ENCODE measurements at regions not wholly inside any gene's neighbourhood (a gene's known extent, or its start where the extent isn't known, plus 50 kb on each side); places are given as distances from the start of the nearest gene placed in this dataset.

- no peaks in the 10 kb centered on the region for H3K4me1 ChIP-seq (ENCODE audit: control insufficient read depth in 1 of 2, insufficient read depth in 2 of 2, low read length in 2 of 2)
- H3K27ac ChIP-seq (ENCODE audit: low read depth, low read length) = no peak overlapping the region
- intact Hi-C loops (cut with micrococcal nuclease) = loop anchor here (10.0 kb wide), 1 partner anchor 585 kb away; no protein-coding TSS in a partner anchor
- no peak overlapping the region for H3K4me2 ChIP-seq (ENCODE audit: low read length)
- H3K27me3 ChIP-seq (ENCODE audit: insufficient read depth, low read length) = no peaks in the 10 kb centered on the region
- H3K36me3 ChIP-seq (ENCODE audit: control insufficient read depth in 1 of 2, insufficient read depth in 2 of 2, low read length in 2 of 2) = no peaks in the 10 kb centered on the region
- no peak overlapping the region for H3K9ac ChIP-seq (ENCODE audit: low read length)
- no peak overlapping the region for H2AFZ ChIP-seq (ENCODE audit: low read depth, low read length, poor library complexity, severe bottlenecking)
- no peak for DNase-seq (ENCODE audit: low read depth, low spot score)
- H3K9me3 ChIP-seq (ENCODE audit: control insufficient read depth in 1 of 2, insufficient read depth in 1 of 2, low read depth in 1 of 2, low read length in 2 of 2) = no peaks in the 10 kb centered on the region
- no peak overlapping the region for H3K4me3 ChIP-seq (replicated peaks in 1 of 2; ENCODE audit: low read depth in 1 of 2, low read length in 2 of 2)
- no peaks in the 10 kb centered on the region for H4K20me1 ChIP-seq (ENCODE audit: insufficient read depth)
- TF ChIP-seq RAD21 (IDR thresholded peaks at IDR 0.05; ENCODE audit: low read depth) = no peak
- no peak for TF ChIP-seq CTCF (IDR thresholded peaks at IDR 0.05 in 2 of 3, conservative IDR thresholded peaks at IDR 0.05 in 1 of 3; ENCODE audit: borderline replicate concordance in 1 of 3, insufficient read depth in 1 of 3, low read depth in 2 of 3, low read length in 2 of 3)
- no peak for TF ChIP-seq MAX (IDR thresholded peaks at IDR 0.05)
- TF ChIP-seq ZFX (IDR thresholded peaks at IDR 0.05) = no peak
- no peak for TF ChIP-seq SRF (IDR thresholded peaks at IDR 0.05; ENCODE audit: low read depth)
- TF ChIP-seq SIN3A (IDR thresholded peaks at IDR 0.05; ENCODE audit: low read depth) = no peak
- TF ChIP-seq POLR2AphosphoS5 (IDR thresholded peaks at IDR 0.05; ENCODE audit: low read depth, low read length) = no peak
- TF ChIP-seq SP1 (IDR thresholded peaks at IDR 0.05; ENCODE audit: low read depth) = no peak
- TF ChIP-seq EGR1 (IDR thresholded peaks at IDR 0.05; ENCODE audit: low read depth) = no peak
- no peak for TF ChIP-seq POLR2A (IDR thresholded peaks at IDR 0.05; ENCODE audit: borderline replicate concordance, extremely low read depth, insufficient read depth, insufficient read length)
- CTCF ChIA-PET = no interaction called here
- no peak for ATAC-seq
- no TSS peak for BruUV-seq (replicated peaks)
- no peaks in the 10 kb centered on the region for H3K79me2 ChIP-seq (ENCODE audit: insufficient read depth, low read length)
- RAD21 ChIA-PET (ENCODE audit: low non-redundant PET in 1 of 2, low total read pairs in 2 of 2, uncharacterized antibody in 2 of 2, unreplicated experiment in 2 of 2) = no interaction called here
- H3K9me2 ChIP-seq (ENCODE audit: insufficient read depth) = no peaks in the 10 kb centered on the region
- POLR2A ChIA-PET = no interaction called here
Observed at GRCh38 chr1:90139837-90140236, 144.9 kb downstream of the ZNF326 start.

- POLR2A ChIA-PET = no interaction called here
- H3K4me1 ChIP-seq (ENCODE audit: control insufficient read depth in 1 of 2, insufficient read depth in 2 of 2, low read length in 2 of 2) = no peaks in the 10 kb centered on the region
- no TSS peak for BruUV-seq (replicated peaks)
- H3K27me3 ChIP-seq (ENCODE audit: insufficient read depth, low read length) = no peaks in the 10 kb centered on the region; the same call in 1 of the 2 replicates
- no peak overlapping the region for H3K4me2 ChIP-seq (ENCODE audit: low read length)
- H3K36me3 ChIP-seq (ENCODE audit: control insufficient read depth in 1 of 2, insufficient read depth in 2 of 2, low read length in 2 of 2) = no peaks in the 10 kb centered on the region
- no peak overlapping the region for H2AFZ ChIP-seq (ENCODE audit: low read depth, low read length, poor library complexity, severe bottlenecking)
- H3K9me2 ChIP-seq (ENCODE audit: insufficient read depth) = no peaks in the 10 kb centered on the region
- H4K20me1 ChIP-seq (ENCODE audit: insufficient read depth) = no peaks in the 10 kb centered on the region
- H3K4me3 ChIP-seq (replicated peaks in 1 of 2; ENCODE audit: low read depth in 1 of 2, low read length in 2 of 2) = no peak overlapping the region
- H3K27ac ChIP-seq (ENCODE audit: low read depth, low read length) = no peak overlapping the region
- intact Hi-C loops (cut with micrococcal nuclease) = loop anchor here (10.0 kb wide), 1 partner anchor 590 kb away; no protein-coding TSS in a partner anchor
- CTCF ChIA-PET = no interaction called here
- H3K9ac ChIP-seq (ENCODE audit: low read length) = no peak overlapping the region
- no peak for ATAC-seq
- H3K79me2 ChIP-seq (ENCODE audit: insufficient read depth, low read length) = no peaks in the 10 kb centered on the region
- H3K9me3 ChIP-seq (ENCODE audit: control insufficient read depth in 1 of 2, insufficient read depth in 1 of 2, low read depth in 1 of 2, low read length in 2 of 2) = no peaks in the 10 kb centered on the region
- DNase-seq (ENCODE audit: low read depth, low spot score) = no peak
- RAD21 ChIA-PET (ENCODE audit: low non-redundant PET in 1 of 2, low total read pairs in 2 of 2, uncharacterized antibody in 2 of 2, unreplicated experiment in 2 of 2) = no interaction called here
- TF ChIP-seq JUND (IDR thresholded peaks at IDR 0.05) (no peak), FOSL1 (IDR thresholded peaks at IDR 0.05; ENCODE audit: low read depth) (no peak), CTCF (IDR thresholded peaks at IDR 0.05 in 2 of 3, conservative IDR thresholded peaks at IDR 0.05 in 1 of 3; ENCODE audit: borderline replicate concordance in 1 of 3, insufficient read depth in 1 of 3, low read depth in 2 of 3, low read length in 2 of 3) (no peak), REST (IDR thresholded peaks at IDR 0.05; ENCODE audit: low read depth) (no peak), ELF1 (IDR thresholded peaks at IDR 0.05; ENCODE audit: borderline replicate concordance, low read depth) (no peak), POLR2A (IDR thresholded peaks at IDR 0.05; ENCODE audit: borderline replicate concordance, extremely low read depth, insufficient read depth, insufficient read length) (no peak), RAD21 (IDR thresholded peaks at IDR 0.05; ENCODE audit: low read depth) (no peak)
Observed at GRCh38 chr1:90135286-90135685, 140.4 kb downstream of the ZNF326 start.
